SH-SY5Y (cell line): ENCODE measurements at regions not wholly inside any gene's neighbourhood (a gene's known extent, or its start where the extent isn't known, plus 50 kb on each side); places are given as distances from the start of the nearest gene placed in this dataset.

Source experiments
- GATA2 ChIP-seq: IDR thresholded peaks from 2 replicates; pipeline ENCODE4 v1.6.1; 2011; ENCODE audit warnings: mild to moderate bottlenecking, low read depth, low read length
- GATA3 ChIP-seq: IDR thresholded peaks from 2 replicates; pipeline ENCODE4 v1.6.1; 2011; ENCODE audit warnings: low read depth, mild to moderate bottlenecking, low read length, moderate library complexity

- TF ChIP-seq GATA3 = no peak
- TF ChIP-seq GATA2 = no peak
These were observed 126.7 kb upstream of the AGA start for GRCh38 chr4:177568931-177569330.
